ENCODE measurements at regions not wholly inside any gene's neighbourhood (a gene's known extent, or its start where the extent isn't known, plus 50 kb on each side); places are given as distances from the start of the nearest gene placed in this dataset.

- TF ChIP-seq EZH2 (IDR thresholded peaks at IDR 0.05) (no peak), POLR2AphosphoS5 (IDR thresholded peaks at IDR 0.05; ENCODE audit: borderline replicate concordance, low read depth, low read length) (no peak)
These were observed 166.8 kb upstream of the MAGI2 start for GRCh38 chr7:79620291-79620690.
